ENCODE measurements at regions not wholly inside any gene's neighbourhood (a gene's known extent, or its start where the extent isn't known, plus 50 kb on each side); places are given as distances from the start of the nearest gene placed in this dataset.
"Not testable (repeated sequence)": the region's sequence is repeated elsewhere in the genome, so short reads cannot be mapped to it uniquely, and the experiment has no call there.

- no peak for TF ChIP-seq CTCF (IDR thresholded peaks at IDR 0.05; ENCODE audit: low read depth, low read length)
These were observed 67.0 kb downstream of the OLIG1 start for GRCh38 chr21:33136847-33137502.

GRCh38 chr21:33139084-33139483 lies 69.1 kb downstream of the OLIG1 start:
- no peak for TF ChIP-seq CTCF (IDR thresholded peaks at IDR 0.05; ENCODE audit: low read depth, low read length)
- no peak for DNase-seq (ENCODE audit: low read depth in 2 of 2)

More at GRCh38 chr21:33136847-33137502, 67.0 kb downstream of the OLIG1 start:
- no peak for DNase-seq (ENCODE audit: low read depth in 2 of 2)
- H3K4me3 ChIP-seq (replicated peaks in 1 of 2; ENCODE audit: low read depth in 2 of 2, low read length in 2 of 2), result no peak overlapping the region

GRCh38 chr21:33140288-33140687 lies 70.3 kb downstream of the OLIG1 start:
- H3K4me3 ChIP-seq (replicated peaks in 1 of 2; ENCODE audit: low read depth in 2 of 2, low read length in 2 of 2), result no peak overlapping the region
- no peak for TF ChIP-seq CTCF (IDR thresholded peaks at IDR 0.05; ENCODE audit: low read depth, low read length)
- no peak for DNase-seq (ENCODE audit: low read depth in 2 of 2)

More at GRCh38 chr21:33139084-33139483, 69.1 kb downstream of the OLIG1 start:
- no peak overlapping the region for H3K4me3 ChIP-seq (replicated peaks in 1 of 2; ENCODE audit: low read depth in 2 of 2, low read length in 2 of 2)

GRCh38 chr21:33146467-33146866 lies 76.5 kb downstream of the OLIG1 start:
- no peak for DNase-seq (ENCODE audit: low read depth in 2 of 2)
- TF ChIP-seq CTCF (IDR thresholded peaks at IDR 0.05; ENCODE audit: low read depth, low read length), result no peak
- no peak overlapping the region for H3K4me3 ChIP-seq (replicated peaks in 1 of 2; ENCODE audit: low read depth in 2 of 2, low read length in 2 of 2)

GRCh38 chr21:33149181-33149580 lies 79.2 kb downstream of the OLIG1 start:
- no peak for TF ChIP-seq CTCF (IDR thresholded peaks at IDR 0.05; ENCODE audit: low read depth, low read length)
- DNase-seq (ENCODE audit: low read depth in 2 of 2), result no peak
- H3K4me3 ChIP-seq (replicated peaks in 1 of 2; ENCODE audit: low read depth in 2 of 2, low read length in 2 of 2), result no peak overlapping the region

- not testable (repeated sequence) for DNase-seq (ENCODE audit: low read depth in 2 of 2); H3K4me3 ChIP-seq (replicated peaks in 1 of 2; ENCODE audit: low read depth in 2 of 2, low read length in 2 of 2)
These were observed 78.8 kb upstream of the IFNAR2 start for GRCh38 chr21:33150968-33151367.

GRCh38 chr21:33151941-33152731 lies 77.6 kb upstream of the IFNAR2 start:
- no peak overlapping the region for H3K4me3 ChIP-seq (replicated peaks in 1 of 2; ENCODE audit: low read depth in 2 of 2, low read length in 2 of 2)

More at GRCh38 chr21:33151941-33152731, 77.6 kb upstream of the IFNAR2 start:
- TF ChIP-seq CTCF (IDR thresholded peaks at IDR 0.05; ENCODE audit: low read depth, low read length), result no peak
- no peak for DNase-seq (ENCODE audit: low read depth in 2 of 2)

Data from cardiac fibroblast (primary cell).